ENCODE measurements at regions not wholly inside any gene's neighbourhood (a gene's known extent, or its start where the extent isn't known, plus 50 kb on each side); places are given as distances from the start of the nearest gene placed in this dataset.

- TF ChIP-seq ZBTB40 (IDR thresholded peaks at IDR 0.05; ENCODE audit: borderline replicate concordance), result no peak
- no peak for TF ChIP-seq E4F1 (IDR thresholded peaks at IDR 0.05; ENCODE audit: borderline replicate concordance, partially characterized antibody)
- no peak for TF ChIP-seq HDAC2 (IDR thresholded peaks at IDR 0.05)
- TF ChIP-seq SUPT20H (IDR thresholded peaks at IDR 0.05; ENCODE audit: borderline replicate concordance, control insufficient read depth, low read depth, low read length), result no peak
- no peak for TF ChIP-seq EP300 (IDR thresholded peaks at IDR 0.05; ENCODE audit: borderline replicate concordance in 1 of 2, control insufficient read depth in 1 of 2, low read depth in 2 of 2, low read length in 2 of 2)
- no peak for TF ChIP-seq TCF7 (IDR thresholded peaks at IDR 0.05; ENCODE audit: borderline replicate concordance)
- no peak for TF ChIP-seq PBX3 (IDR thresholded peaks at IDR 0.05; ENCODE audit: insufficient replicate concordance, low read depth, low read length)
- TF ChIP-seq TAF1 (IDR thresholded peaks at IDR 0.05; ENCODE audit: borderline replicate concordance, low read depth, low read length), result no peak
Measured at GRCh38 chr4:54548098-54548620, 109.6 kb upstream of the KIT start.

All from GM12878 (cell line).